Smooth muscle cell (in vitro differentiated cells): ENCODE measurements at regions not wholly inside any gene's neighbourhood (a gene's known extent, or its start where the extent isn't known, plus 50 kb on each side); places are given as distances from the start of the nearest gene placed in this dataset.

Experiments used
- DNase-seq: peaks from one replicate; lab custom pipeline; 2025; ENCODE audit not compliant: unreplicated experiment; lab: John Stamatoyannopoulos, UW
- H2AFZ ChIP-seq: fragments of 200-600 bp; sonication (generic); 2 replicates; pipeline ENCODE4 v1.6.0; 2016; ENCODE audit warnings: antibody characterized with exemption, low read depth, mild to moderate bottlenecking
- H3F3A ChIP-seq: fragments of 200-600 bp; sonication (generic); 2 replicates; pipeline ENCODE4 v1.6.0; 2017; ENCODE audit warnings: antibody characterized with exemption, low read depth
- H3K27ac ChIP-seq: fragments of 200-600 bp; sonication (generic); 2 replicates; pipeline ENCODE4 v1.5.1; 2016; ENCODE audit warnings: low read depth, mild to moderate bottlenecking
- H3K27me3 ChIP-seq: fragments of 200-600 bp; sonication (generic); 2 replicates; pipeline ENCODE4 v1.6.1; 2016; ENCODE audit warnings: low read depth, mild to moderate bottlenecking
- H3K36me3 ChIP-seq: fragments of 200-600 bp; sonication (generic); 2 replicates; pipeline ENCODE4 v1.5.1; 2016; ENCODE audit warnings: low read depth
- H3K4me1 ChIP-seq: fragments of 200-600 bp; sonication (generic); 2 replicates; pipeline ENCODE4 v1.5.1; 2016; ENCODE audit warnings: low read depth
- H3K4me2 ChIP-seq: fragments of 200-600 bp; sonication (generic); 2 replicates; pipeline ENCODE4 v1.6.0; 2016; ENCODE audit warnings: mild to moderate bottlenecking
- H3K4me3 ChIP-seq: fragments of 200-600 bp; sonication (generic); 2 replicates; pipeline ENCODE4 v1.5.1; 2016; ENCODE audit warnings: mild to moderate bottlenecking
- H3K79me2 ChIP-seq: fragments of 200-600 bp; sonication (generic); 2 replicates; pipeline ENCODE4 v1.6.0; 2016; ENCODE audit warnings: low read depth, mild to moderate bottlenecking
- H3K9ac ChIP-seq: fragments of 200-600 bp; sonication (generic); 2 replicates; pipeline ENCODE4 v1.6.0; 2016; ENCODE audit warnings: low read depth
- H3K9me3 ChIP-seq: fragments of 200-600 bp; sonication (generic); replicated peaks from 2 replicates; pipeline ENCODE4 v1.5.1; 2016; ENCODE audit warnings: low read depth
- H4K20me1 ChIP-seq: fragments of 200-600 bp; sonication (generic); 2 replicates; pipeline ENCODE4 v1.6.0; 2016; ENCODE audit warnings: low read depth
- WGBS: methylation state at CpG from one replicate; pipeline ENCODE4 v1.1.7; 2016; ENCODE audit warnings: low lambda C conversion rate; 5-methylcytosine and 5-hydroxymethylcytosine counted together
- TF ChIP-seq, protein P1 (sequence below): fragments of 200-600 bp; sonication (generic); IDR thresholded peaks from 2 replicates; pipeline ENCODE4 v1.5.1; 2017; ENCODE audit warnings: borderline replicate concordance, mild to moderate bottlenecking, antibody characterized with exemption; ENCODE audit not compliant: insufficient read depth, poor library complexity, severe bottlenecking

DNA sequence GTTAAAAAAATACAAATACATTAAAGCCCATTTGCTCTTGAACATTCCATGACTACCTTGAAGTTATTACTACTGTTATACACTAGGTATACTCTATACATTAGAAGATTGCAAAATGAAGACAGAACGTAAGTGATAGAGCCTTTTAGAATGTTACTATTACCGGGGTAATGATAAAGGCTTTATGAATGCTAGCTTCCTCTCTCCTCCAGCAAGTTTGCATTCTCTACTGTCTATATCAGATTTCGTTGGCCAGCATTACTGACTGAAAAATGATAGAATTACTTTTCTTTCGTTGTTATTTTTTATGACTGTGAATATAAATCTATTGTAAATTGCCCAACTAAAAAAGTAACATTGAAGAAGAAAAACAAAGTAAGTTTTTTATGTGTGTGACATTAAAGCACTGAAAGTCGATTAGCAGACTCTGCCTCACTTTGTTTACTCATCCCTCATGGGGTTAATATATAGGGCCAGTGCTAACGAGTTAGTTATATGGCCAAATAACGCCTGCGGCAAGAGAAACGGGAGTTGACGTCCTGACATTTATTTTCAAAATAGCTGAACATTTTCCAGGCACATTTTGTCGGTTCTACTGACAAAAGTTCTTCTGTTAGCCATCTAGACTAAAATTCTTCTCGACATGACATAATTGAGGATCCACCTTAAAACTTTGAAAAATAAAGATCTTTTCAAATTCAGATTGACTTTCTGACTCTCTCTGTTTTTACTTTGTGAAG is 163.8 kb upstream of the KITLG start:
- Histone ChIP-seq H3K9me3 (no peaks in the 10 kb centered on the region), H3K27ac (no peak overlapping the region), H3K36me3 (no peaks in the 10 kb centered on the region), H3K79me2 (no peaks in the 10 kb centered on the region), H3K4me2 (no peak overlapping the region), H4K20me1 (no peaks in the 10 kb centered on the region), H3F3A (no peaks in the 10 kb centered on the region), H3K4me3 (no peak overlapping the region), H2AFZ (no peak overlapping the region), H3K27me3 (no peaks in the 10 kb centered on the region), H3K9ac (no peak overlapping the region), H3K4me1 (no peaks in the 10 kb centered on the region)
- DNase-seq: no peak
- TF ChIP-seq, protein P1, sequence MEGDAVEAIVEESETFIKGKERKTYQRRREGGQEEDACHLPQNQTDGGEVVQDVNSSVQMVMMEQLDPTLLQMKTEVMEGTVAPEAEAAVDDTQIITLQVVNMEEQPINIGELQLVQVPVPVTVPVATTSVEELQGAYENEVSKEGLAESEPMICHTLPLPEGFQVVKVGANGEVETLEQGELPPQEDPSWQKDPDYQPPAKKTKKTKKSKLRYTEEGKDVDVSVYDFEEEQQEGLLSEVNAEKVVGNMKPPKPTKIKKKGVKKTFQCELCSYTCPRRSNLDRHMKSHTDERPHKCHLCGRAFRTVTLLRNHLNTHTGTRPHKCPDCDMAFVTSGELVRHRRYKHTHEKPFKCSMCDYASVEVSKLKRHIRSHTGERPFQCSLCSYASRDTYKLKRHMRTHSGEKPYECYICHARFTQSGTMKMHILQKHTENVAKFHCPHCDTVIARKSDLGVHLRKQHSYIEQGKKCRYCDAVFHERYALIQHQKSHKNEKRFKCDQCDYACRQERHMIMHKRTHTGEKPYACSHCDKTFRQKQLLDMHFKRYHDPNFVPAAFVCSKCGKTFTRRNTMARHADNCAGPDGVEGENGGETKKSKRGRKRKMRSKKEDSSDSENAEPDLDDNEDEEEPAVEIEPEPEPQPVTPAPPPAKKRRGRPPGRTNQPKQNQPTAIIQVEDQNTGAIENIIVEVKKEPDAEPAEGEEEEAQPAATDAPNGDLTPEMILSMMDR: no peak
- 62% methylated on average over 12 of the region's 12 CpGs for WGBS

GRCh38 chr12:88737838-88738472 is 157.7 kb upstream of the KITLG start:
- no peaks in the 10 kb centered on the region for H3K36me3 ChIP-seq
- H3K27me3 ChIP-seq: no peaks in the 10 kb centered on the region
- H3K9ac ChIP-seq: no peak overlapping the region
- H3K27ac ChIP-seq: no peak overlapping the region
- no peak overlapping the region for H3K4me3 ChIP-seq
- H3K4me2 ChIP-seq: no peak overlapping the region
- no peak overlapping the region for H2AFZ ChIP-seq
- H3F3A ChIP-seq: no peaks in the 10 kb centered on the region
- H4K20me1 ChIP-seq: no peaks in the 10 kb centered on the region
- DNase-seq: no peak
- no peaks in the 10 kb centered on the region for H3K9me3 ChIP-seq
- H3K4me1 ChIP-seq: no peaks in the 10 kb centered on the region
- no peaks in the 10 kb centered on the region for H3K79me2 ChIP-seq
- WGBS: 92% methylated on average over 8 of the region's 8 CpGs
- TF ChIP-seq, protein P1: no peak

GRCh38 chr12:88736031-88736430 is 155.8 kb upstream of the KITLG start:
- H3K9me3 ChIP-seq: no peaks in the 10 kb centered on the region
- TF ChIP-seq, protein P1: no peak
- no peak overlapping the region for H3K4me3 ChIP-seq
- no peak overlapping the region for H3K27ac ChIP-seq
- no peaks in the 10 kb centered on the region for H3K79me2 ChIP-seq
- no peaks in the 10 kb centered on the region for H3K27me3 ChIP-seq
- H2AFZ ChIP-seq: no peak overlapping the region
- no peaks in the 10 kb centered on the region for H4K20me1 ChIP-seq
- no peak overlapping the region for H3K9ac ChIP-seq
- H3K4me2 ChIP-seq: no peak overlapping the region
- H3K36me3 ChIP-seq: no peaks in the 10 kb centered on the region
- DNase-seq: no peak
- H3F3A ChIP-seq: no peaks in the 10 kb centered on the region
- WGBS: 93% methylated on average over 1 of the region's 1 CpG
- H3K4me1 ChIP-seq: no peaks in the 10 kb centered on the region

DNA sequence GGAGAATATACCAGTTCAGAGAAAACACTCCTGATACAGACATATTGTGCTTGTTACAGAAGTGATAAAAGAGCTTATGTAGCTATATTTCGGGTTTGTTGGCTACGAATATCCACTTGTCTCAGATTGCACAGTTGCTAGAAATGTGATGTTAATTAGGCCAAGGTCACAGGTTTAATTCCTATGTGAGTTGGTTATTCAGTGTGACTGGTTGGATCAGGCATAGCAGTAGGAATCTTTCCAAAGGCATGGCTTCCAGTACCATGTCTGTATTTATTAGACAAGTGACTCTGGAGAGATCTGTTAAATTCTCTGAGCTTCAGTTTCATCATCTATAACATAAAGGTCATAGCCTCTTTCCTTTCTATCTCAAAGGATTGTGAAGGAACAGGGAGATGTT is 152.7 kb upstream of the KITLG start:
- H3K4me1 ChIP-seq: no peaks in the 10 kb centered on the region
- no peak overlapping the region for H3K4me2 ChIP-seq
- no peaks in the 10 kb centered on the region for H3F3A ChIP-seq
- no peaks in the 10 kb centered on the region for H3K27me3 ChIP-seq
- H3K9me3 ChIP-seq: no peaks in the 10 kb centered on the region
- no peak for DNase-seq
- no peak overlapping the region for H3K27ac ChIP-seq
- 88% methylated on average over 2 of the region's 2 CpGs for WGBS
- no peaks in the 10 kb centered on the region for H3K36me3 ChIP-seq
- H3K79me2 ChIP-seq: no peaks in the 10 kb centered on the region
- H3K9ac ChIP-seq: no peak overlapping the region
- H4K20me1 ChIP-seq: no peaks in the 10 kb centered on the region
- H2AFZ ChIP-seq: no peak overlapping the region
- TF ChIP-seq, protein P1: no peak
- no peak overlapping the region for H3K4me3 ChIP-seq
